ENCODE measurements at regions not wholly inside any gene's neighbourhood (a gene's known extent, or its start where the extent isn't known, plus 50 kb on each side); places are given as distances from the start of the nearest gene placed in this dataset.

- TF ChIP-seq CTCF (IDR thresholded peaks at IDR 0.05) = no peak
- TF ChIP-seq POLR2AphosphoS5 (IDR thresholded peaks at IDR 0.05) = no peak
- TF ChIP-seq POLR2A (IDR thresholded peaks at IDR 0.05) = no peak
Measured at GRCh38 chr5:12003680-12004079, 99.4 kb upstream of the CTNND2 start.

Data from breast epithelium (tissue), 3 donors.